ENCODE measurements at regions not wholly inside any gene's neighbourhood (a gene's known extent, or its start where the extent isn't known, plus 50 kb on each side); places are given as distances from the start of the nearest gene placed in this dataset.

- TF ChIP-seq CTCF (IDR thresholded peaks at IDR 0.05; ENCODE audit: low read depth, low read length) (no peak), EZH2phosphoT487 (IDR thresholded peaks at IDR 0.05; ENCODE audit: low read depth) (no peak)
These were observed 234.9 kb downstream of the TUBA3C start for GRCh38 chr13:18946738-18947137.
